NAMALWA (cell line): ENCODE measurements at regions not wholly inside any gene's neighbourhood (a gene's known extent, or its start where the extent isn't known, plus 50 kb on each side); places are given as distances from the start of the nearest gene placed in this dataset.

ENCODE experiments used
- DNase-seq: peaks from one replicate; pipeline ENCODE4 v3.0.0-alpha.2; 2015; ENCODE audit warnings: low spot score

DNA sequence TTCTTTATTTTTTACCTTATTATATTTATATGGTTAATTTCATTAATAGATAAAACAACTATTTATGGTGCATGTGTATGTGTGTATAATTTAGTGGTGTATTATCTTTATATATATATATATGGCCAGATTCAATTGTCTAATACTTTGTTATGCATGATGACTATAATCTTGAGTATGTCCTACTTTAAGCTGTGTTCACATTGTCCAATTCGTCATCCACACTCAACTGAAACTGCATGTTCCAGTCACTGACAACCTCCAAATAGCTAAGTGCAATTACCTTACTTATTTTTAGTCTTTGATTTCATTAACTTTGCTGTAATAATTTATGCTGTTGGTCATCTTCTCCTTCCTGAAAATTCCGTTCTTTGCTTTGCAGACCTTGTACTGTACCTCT lies 306.5 kb upstream of the TMTC1 start:
- DNase-seq: no peak

- no peak for DNase-seq
These were observed 304.7 kb upstream of the TMTC1 start for GRCh38 chr12:30088259-30088995.

DNA sequence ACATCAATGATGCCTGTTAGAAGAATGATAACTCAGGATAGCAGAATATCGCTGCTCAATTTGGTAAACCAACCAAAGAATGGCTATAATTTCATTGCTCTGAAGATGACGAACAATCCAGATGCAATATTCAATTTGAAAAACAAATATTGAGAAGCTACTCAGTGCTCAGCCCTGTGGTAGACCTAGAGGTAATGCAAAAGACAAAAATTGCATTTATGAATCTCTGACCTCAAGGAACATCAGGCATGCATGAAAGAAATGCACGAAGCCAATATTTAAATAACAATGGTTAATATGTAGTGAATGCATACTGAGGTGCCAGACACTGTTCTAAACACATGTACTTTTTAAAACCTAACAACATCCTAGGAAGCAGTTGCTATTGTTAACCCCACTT lies 298.6 kb upstream of the TMTC1 start:
- DNase-seq: no peak

GRCh38 chr12:30074916-30075315 lies 291.2 kb upstream of the TMTC1 start:
- no peak for DNase-seq

- DNase-seq: no peak
These were observed 289.1 kb upstream of the TMTC1 start for GRCh38 chr12:30072824-30073223.

- no peak for DNase-seq
These were observed 283.4 kb upstream of the TMTC1 start for GRCh38 chr12:30067146-30067545.

GRCh38 chr12:30064906-30065305 lies 281.2 kb upstream of the TMTC1 start:
- no peak for DNase-seq

GRCh38 chr12:30063435-30063945 lies 279.7 kb upstream of the TMTC1 start:
- DNase-seq: no peak

DNA sequence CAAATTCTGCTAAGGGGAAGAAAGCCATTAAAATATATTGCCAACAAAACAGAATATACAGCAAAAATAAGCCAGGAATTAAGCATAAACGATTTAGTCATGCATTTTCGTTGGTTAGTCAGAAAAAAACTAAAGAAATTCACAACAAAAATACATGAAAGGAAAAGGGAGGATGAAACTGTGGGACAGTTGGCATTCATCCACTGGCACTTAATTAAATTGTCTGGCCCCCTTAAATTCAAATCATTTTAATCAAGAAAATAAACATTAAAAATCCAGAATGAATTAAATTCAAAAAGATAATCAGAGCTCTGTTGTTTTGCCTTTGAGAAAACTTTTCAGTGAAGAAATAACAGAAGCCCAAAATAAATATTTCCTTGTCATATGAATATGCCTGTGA lies 264.6 kb upstream of the TMTC1 start:
- DNase-seq: no peak

DNA sequence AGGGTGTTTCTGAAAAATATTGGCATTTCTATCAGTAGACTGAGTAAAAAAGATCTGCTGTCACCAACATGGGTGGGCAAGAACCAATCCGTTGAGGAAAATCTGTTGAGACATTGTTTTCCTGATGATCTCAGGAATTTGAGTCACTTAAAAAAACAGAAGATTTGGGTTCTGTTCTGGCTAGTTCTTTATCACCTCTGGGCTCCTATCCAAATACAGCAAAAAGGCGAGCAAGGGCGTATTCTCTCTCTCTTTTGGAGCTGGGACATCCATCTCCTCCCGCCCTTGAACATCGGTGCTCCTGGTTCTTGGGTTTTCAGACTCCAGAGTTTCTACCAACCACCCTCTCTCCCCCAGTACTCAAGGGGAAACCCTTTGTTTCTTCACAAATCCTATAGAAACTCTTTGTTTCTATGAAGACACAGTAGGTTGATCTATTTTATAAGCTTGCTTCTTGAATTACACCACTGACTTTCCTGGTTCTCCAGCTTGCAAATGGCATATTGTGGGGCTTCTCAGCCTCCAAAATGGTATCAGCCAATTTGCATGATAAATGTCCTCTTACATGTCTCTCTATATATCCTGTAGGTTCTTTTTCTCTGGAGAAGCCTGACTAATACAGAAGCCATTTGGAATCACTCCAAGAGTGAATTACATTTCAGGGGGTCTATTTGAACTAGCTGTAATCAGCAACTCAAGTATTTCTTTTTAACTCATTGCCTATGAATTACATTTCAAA lies 263.9 kb upstream of the TMTC1 start:
- DNase-seq: no peak

DNA sequence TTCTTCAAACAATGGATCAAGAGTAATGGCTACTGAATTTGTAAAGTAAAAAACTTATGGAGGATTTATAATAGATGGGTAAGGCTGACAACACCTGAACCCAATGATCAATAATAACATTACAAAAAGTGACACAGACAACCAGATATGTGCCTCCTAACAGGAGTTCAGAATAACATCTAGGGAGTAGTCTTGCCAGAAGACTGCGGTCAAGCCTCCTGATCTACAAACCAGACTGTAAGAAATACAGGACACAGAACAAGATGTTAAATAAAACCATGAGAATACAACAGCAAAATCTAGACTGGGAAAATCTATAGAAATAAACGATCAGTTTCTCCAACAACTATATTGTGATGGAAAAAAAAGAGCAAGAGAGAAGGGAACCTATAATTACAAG lies 262.6 kb upstream of the TMTC1 start:
- DNase-seq: no peak

- no peak for DNase-seq
These were observed 261.4 kb upstream of the TMTC1 start for GRCh38 chr12:30045171-30045570.

- DNase-seq: no peak
These were observed 260.5 kb upstream of the TMTC1 start for GRCh38 chr12:30044206-30044605.

DNA sequence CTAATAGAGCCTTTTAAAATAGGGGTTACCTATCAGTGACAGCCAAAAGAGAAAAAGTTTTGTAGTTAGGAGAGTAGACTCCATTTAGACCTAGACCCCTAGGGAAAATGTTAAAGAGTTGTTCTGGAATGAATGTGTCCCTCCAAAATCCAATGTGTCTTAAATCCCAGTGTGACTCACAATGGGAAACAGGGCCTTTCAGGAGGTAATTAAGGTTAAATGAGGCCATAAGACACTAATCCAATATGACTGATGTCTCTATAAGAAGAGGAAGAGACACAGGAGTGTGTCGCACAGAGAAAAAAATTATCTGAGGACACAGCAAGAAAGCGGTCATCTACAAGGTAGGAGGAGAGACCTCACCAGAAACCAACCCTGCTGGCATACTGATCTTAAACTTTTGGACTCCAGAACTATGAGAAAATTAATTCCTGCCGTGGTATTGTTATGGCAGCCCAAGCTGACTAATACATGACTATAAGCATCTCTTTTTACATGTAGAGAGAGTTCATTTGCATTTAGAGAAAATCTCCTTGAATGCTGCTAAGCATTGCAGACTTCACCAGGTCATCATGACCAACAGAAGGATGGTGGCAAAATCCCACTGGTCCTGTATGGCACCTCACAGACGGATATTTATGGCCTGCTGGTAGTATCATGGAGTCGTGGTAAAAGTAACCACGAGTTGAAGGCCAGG lies 259.6 kb upstream of the TMTC1 start:
- DNase-seq: no peak

DNA sequence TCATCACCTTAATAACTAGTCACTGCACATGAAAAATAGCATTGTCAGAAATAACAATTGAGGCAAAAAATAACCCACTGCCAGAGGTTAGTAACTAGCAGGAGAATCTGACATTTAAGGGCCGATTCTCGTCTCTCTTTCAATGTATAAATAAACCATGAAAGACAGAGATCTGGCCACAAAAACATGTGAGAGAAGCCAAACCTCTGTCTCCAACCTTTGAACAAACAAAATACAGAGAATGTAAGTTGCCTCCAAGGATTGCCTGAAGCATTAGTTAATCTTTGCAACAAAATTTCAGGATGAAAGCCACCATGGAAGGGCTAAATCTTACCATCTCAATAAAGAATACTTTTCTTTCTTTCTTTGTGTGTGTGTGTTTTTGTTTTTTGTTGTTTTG lies 257.4 kb upstream of the TMTC1 start:
- DNase-seq: no peak

DNA sequence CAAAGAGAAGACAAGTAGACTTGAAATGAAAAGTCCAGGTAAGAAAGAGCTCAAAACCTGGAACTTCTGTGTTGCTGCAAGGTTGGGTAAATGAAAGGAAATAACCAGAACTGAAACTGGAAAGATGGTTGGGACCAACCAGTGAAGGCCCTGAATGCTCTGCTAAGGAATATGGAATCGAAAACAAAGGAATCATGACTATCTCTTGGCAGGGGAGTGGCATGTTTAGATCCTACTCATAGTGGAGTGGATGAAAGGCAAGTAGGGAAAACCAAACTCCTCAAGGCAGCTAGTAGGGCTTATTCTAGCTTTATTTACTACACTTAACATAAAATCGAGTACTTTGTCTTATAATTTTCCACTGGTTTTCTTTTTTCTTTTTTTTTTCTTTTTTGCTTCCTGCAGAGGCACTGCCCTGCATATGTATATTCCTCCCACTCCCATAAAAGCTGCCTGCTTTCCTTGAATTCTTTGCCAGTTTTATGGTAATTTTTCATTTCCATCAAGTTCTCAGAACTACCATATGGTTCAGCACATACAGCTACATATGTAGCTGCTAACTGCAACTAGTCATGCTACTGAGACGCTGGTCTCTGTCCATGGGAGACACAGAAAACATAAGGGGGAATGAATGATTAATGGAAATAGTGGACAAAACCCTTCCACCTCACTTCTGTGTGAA lies 247.1 kb upstream of the TMTC1 start:
- no peak for DNase-seq

- no peak for DNase-seq
These were observed 243.0 kb upstream of the TMTC1 start for GRCh38 chr12:30026621-30027234.

GRCh38 chr12:30025317-30025716 lies 241.6 kb upstream of the TMTC1 start:
- DNase-seq: no peak

DNA sequence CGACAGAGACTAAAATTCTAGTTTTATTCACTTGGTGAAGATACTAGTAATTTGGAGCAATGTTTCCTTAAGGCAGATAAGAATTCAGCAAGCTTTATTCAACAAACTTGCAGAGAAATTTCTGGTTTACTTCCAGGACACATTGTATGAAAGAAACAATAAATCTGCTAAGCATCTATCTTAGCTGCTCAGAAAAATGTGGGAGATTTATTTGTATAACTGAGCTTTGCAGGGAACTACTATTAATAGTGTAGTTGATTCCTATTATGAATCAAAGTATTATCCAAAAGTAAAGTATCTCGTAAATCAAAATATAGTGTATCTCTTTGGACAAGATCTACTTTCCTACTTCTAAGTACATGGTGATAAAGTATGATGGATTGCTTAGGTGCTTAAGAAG lies 239.4 kb upstream of the TMTC1 start:
- no peak for DNase-seq

DNA sequence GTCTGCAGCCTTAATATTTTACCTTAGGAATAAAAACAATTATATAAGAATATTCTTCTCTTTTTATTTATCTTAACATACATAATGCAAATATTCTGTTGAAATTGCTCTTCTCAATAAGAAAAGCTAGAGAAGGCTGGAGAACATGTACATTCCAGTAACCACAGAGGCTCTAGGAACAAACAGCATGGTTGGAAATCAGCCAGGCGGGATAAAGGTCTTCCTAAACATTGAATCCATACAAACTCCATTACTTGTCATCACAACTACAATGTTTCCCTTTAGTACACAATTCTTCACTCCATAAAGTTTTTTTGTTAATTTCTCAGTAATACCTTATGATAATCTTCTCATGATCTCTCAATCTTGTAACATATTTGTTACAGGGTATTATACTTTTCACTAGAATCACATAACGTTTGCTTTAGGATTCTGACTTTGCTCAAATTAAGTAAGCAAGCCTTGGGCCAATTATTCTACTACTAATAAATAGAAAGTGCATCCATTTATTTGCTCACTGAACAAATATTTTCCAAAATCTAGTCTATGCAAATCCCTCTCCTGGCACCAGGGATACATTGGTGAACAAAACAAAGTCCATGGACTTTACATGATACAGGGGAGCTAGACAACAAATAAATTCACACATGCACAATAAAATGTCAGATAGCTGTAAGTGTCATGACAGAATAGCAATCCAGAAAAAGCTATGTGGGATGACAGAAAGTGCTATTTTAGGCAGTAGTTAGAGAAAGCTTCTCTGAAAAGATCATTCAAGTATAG lies 237.5 kb upstream of the TMTC1 start:
- no peak for DNase-seq
